Stimulated activated naive B cell treated with anti-CD40 and anti-IgM and Interleukin-4, amounts not matched to agents 10 μg/mL and 1 μg/mL and 100 μg/mL, for 72 hours (primary cell): ENCODE measurements at regions not wholly inside any gene's neighbourhood (a gene's known extent, or its start where the extent isn't known, plus 50 kb on each side); places are given as distances from the start of the nearest gene placed in this dataset.

Source experiments
- ATAC-seq, 2 donors: fragments of 150-1000 bp; cut with Tn5 transposase; replicated peaks; 2 replicates each; pipeline ENCODE4 v1.10.0; 2021; ENCODE audit warnings: moderate library complexity in 1 of 2
- DNase-seq: peaks from one replicate; pipeline ENCODE4 v3.0.0; 2021
- H3K27ac Mint-ChIP-seq: one replicate; pipeline ENCODE4 v1.8.0; 2022; ENCODE audit warnings: mild to moderate bottlenecking, mixed read lengths
- H3K27me3 Mint-ChIP-seq, 2 donors: one replicate each; pipeline ENCODE4 v1.8.0; 2022; ENCODE audit warnings: mixed read lengths in 2 of 2
- H3K36me3 Mint-ChIP-seq, 2 donors: one replicate each; pipeline ENCODE4 v1.8.0; 2022; ENCODE audit warnings: mixed read lengths in 2 of 2, mild to moderate bottlenecking in 1 of 2
- H3K4me1 Mint-ChIP-seq, 2 donors: one replicate each; pipeline ENCODE4 v1.8.0; 2022; ENCODE audit warnings: mixed read lengths in 2 of 2, mild to moderate bottlenecking in 1 of 2
- H3K4me3 Mint-ChIP-seq, 2 donors: one replicate each; pipeline ENCODE4 v1.8.0; 2022; ENCODE audit warnings: mild to moderate bottlenecking in 2 of 2, mixed read lengths in 2 of 2, moderate library complexity in 1 of 2
- H3K9me3 Mint-ChIP-seq, 2 donors: one replicate each; pipeline ENCODE4 v1.8.0; 2022; ENCODE audit warnings: mixed read lengths in 2 of 2, mild to moderate bottlenecking in 1 of 2

DNA sequence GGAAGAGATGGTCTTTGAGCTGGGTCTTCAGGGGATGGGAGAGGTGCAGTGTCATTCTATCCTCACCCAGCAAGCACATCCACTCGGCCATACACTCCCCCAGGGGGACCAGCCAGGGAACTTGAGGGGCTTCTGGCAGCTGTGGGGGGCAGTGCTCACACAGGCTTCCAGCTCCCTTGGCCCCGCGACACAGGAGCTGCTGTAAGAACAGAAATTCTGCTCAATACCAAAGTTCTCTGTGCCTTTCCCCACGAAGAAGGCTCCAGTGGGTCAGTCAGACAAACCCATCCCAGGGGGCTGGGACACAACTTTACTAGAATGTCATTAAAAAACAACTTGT is 289.1 kb upstream of the RTL1 start:
- Mint-ChIP-seq H3K36me3 (no peaks in the 10 kb centered on the region), H3K27me3 (no peaks in the 10 kb centered on the region), H3K9me3 (peaks cover 0 to 3% of the 10 kb centered on the region in 2 donors), H3K4me3 (no peak overlapping the region), H3K4me1 (no peaks in the 10 kb centered on the region), H3K27ac (no peak overlapping the region)
- DNase-seq = no peak
- ATAC-seq = no peak

DNA sequence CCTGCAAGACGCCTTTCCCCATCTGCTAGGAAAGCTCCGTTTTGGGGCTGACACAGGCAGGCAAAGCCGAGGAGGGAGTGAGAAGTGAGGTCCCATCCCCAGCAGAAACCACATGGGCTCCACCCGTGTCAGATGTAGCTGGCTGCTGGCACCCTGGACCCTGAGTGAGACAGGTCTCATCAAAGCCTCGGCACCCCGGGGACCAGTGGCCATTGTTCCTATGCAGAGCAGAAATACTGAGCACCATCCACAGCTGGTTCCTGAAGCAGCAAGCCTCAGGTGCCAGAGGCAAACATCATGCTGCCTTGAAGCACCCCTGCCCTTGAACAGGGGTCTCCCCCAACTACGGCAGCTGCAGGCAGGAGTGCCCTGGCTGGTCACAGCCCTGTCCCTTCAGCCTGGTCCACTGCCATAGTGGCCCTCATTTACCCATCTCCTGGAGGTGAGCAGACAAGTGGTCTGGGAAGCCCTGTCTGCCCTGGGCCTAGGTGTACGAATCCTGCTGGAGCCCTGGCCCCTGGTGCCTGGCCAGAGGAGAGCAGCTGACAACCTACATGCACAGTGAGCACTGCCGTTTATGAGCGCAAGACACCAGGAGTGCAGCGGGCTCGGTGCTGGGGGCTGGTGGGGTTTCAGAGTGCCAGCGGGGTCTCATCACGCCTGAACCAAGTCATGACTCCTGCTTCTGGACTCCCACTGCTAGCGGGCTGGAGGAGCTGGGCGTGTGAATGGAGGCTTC is 289.8 kb upstream of the RTL1 start:
- H3K9me3 Mint-ChIP-seq = peaks cover 0 to 3% of the 10 kb centered on the region in 2 donors
- no peaks in the 10 kb centered on the region for H3K36me3 Mint-ChIP-seq
- no peaks in the 10 kb centered on the region for H3K4me1 Mint-ChIP-seq
- no peaks in the 10 kb centered on the region for H3K27me3 Mint-ChIP-seq
- ATAC-seq = no peak
- no peak overlapping the region for H3K27ac Mint-ChIP-seq
- no peak overlapping the region for H3K4me3 Mint-ChIP-seq
- no peak for DNase-seq

DNA sequence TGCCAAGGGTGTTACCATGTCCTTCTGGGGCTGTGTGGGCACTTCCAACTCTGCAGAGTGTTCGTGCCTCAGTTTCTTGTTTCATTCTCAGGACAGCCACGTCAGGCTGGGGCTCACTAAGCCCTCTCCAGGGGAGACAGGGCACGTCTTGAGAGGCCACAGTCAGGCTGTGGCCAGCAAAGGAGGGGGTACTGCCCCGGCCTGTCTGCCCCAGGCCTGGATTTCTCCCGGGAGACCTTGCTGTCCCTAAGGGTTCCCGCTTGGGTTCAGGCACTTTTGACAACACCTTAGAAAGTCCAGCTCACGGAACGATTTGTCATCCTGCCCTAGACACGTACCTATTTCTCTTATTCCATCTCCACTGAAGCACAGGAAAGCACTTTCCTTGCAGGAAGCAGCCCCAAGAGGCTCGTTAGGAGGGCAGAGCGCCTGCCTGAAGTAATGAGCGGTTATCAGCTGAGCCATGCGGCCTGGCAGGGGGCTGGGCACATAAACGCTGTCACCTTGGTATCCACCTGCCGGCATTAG is 290.4 kb upstream of the RTL1 start:
- ATAC-seq = no peak
- peaks cover 0 to 3% of the 10 kb centered on the region in 2 donors for H3K9me3 Mint-ChIP-seq

GRCh38 chr14:101194373-101195308 is 291.1 kb upstream of the RTL1 start:
- DNase-seq (no peak), ATAC-seq (no peak)
- Mint-ChIP-seq H3K9me3 (peaks cover 0 to 3% of the 10 kb centered on the region in 2 donors), H3K27me3 (no peaks in the 10 kb centered on the region), H3K27ac (no peak overlapping the region), H3K36me3 (no peaks in the 10 kb centered on the region), H3K4me1 (no peaks in the 10 kb centered on the region), H3K4me3 (no peak overlapping the region)

More for the DNA sequence above, 290.4 kb upstream of the RTL1 start:
- Mint-ChIP-seq H3K4me3 (no peak overlapping the region), H3K36me3 (no peaks in the 10 kb centered on the region), H3K4me1 (no peaks in the 10 kb centered on the region), H3K27me3 (no peaks in the 10 kb centered on the region), H3K27ac (no peak overlapping the region)
- DNase-seq = no peak

- ATAC-seq = no peak
- Mint-ChIP-seq H3K27me3 (peaks cover 0 to 4% of the 10 kb centered on the region in 2 donors), H3K36me3 (no peaks in the 10 kb centered on the region), H3K9me3 (peaks cover 3 to 4% of the 10 kb centered on the region in 2 donors), H3K4me3 (no peak overlapping the region), H3K4me1 (peaks cover 0 to 3% of the 10 kb centered on the region in 2 donors), H3K27ac (no peak overlapping the region)
- no peak for DNase-seq
Measured at GRCh38 chr14:101195309-101195901, 291.9 kb upstream of the RTL1 start.

DNA sequence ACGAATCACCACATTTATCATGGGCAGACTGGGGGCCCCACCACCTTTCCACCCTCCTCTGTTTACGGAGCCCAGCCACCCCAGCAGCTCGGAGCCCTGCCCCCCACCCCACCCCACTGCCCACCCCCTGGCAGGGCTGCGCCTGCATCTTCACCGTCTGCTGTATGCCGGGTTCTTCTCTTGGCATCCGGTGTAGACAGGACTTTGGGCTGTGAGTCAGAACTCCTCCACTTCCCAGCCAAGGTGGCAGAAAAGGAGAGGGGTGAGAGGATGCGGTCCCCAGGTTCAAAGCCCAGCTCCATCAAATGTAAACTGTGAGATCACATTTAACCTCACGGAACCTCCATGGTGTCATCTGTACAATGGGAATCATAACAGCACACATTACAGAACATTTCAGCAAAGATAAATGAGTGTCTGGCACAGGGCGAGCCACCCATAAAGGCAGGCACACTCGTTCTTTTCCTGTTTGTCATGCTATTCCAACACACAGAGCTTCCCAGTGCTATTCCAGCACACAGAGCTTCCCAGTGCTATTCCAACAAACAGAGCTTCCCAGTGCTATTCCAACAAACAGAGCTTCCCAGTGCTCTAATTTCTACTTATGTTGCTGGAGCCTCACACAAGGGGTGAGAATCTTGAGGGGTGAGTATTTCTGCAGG is 292.7 kb upstream of the RTL1 start:
- peaks cover 3 to 4% of the 10 kb centered on the region in 2 donors for H3K9me3 Mint-ChIP-seq
- ATAC-seq (no peak), DNase-seq (no peak)
- peaks cover 0 to 3% of the 10 kb centered on the region in 2 donors for H3K4me1 Mint-ChIP-seq
- no peak overlapping the region for H3K4me3 Mint-ChIP-seq
- peaks cover 0 to 5% of the 10 kb centered on the region in 2 donors for H3K27me3 Mint-ChIP-seq
- no peaks in the 10 kb centered on the region for H3K36me3 Mint-ChIP-seq
- no peak overlapping the region for H3K27ac Mint-ChIP-seq

DNA sequence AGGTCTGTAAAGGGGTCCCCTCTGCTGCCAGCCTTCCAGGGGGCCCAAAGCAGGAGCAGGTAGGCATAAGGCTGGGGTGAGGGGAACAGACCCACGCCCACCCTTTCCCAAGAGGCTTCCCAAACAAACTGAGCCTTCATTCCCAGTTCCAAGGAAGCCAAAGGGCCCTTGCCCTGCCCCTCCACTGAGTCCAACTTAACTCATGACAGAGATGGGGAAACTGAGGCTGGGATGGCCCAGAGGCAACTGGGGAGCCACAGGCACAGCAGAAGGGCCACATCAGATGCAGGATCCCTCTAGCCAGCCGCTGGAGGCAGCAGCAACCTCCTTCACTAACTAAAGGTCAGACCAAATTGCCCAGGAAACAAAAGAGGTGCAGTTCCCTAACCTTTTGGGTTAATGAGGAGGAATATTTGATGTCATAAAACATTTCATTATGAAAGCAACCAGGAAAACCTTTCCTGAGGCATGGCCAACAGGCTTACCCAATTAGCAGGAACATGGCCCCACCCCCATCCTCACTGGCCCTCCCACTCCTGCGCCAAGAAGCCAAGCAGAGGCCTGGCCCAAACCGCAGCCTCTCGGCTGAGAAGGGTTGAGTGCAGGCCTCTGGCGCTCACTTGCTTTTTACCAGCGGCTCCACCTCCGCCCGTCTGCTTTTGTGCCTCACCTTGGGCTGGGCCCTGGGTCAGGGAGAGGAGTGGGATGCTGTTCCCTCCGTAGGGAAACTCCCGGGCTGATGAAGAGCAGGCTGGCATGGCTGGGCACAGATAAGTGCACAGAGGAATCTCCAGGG is 293.5 kb upstream of the RTL1 start:
- H3K36me3 Mint-ChIP-seq = no peaks in the 10 kb centered on the region
- ATAC-seq = no peak
- no peak for DNase-seq
- H3K27me3 Mint-ChIP-seq = peaks cover 0 to 5% of the 10 kb centered on the region in 2 donors
- peaks cover 3 to 4% of the 10 kb centered on the region in 2 donors for H3K9me3 Mint-ChIP-seq
- H3K4me3 Mint-ChIP-seq = no peak overlapping the region
- H3K27ac Mint-ChIP-seq = no peak overlapping the region
- peaks cover 0 to 3% of the 10 kb centered on the region in 2 donors for H3K4me1 Mint-ChIP-seq

GRCh38 chr14:101197595-101198397 is 294.3 kb upstream of the RTL1 start:
- no peak for DNase-seq
- Mint-ChIP-seq H3K36me3 (no peaks in the 10 kb centered on the region), H3K9me3 (peaks cover 3 to 4% of the 10 kb centered on the region in 2 donors), H3K4me1 (peaks cover 0 to 3% of the 10 kb centered on the region in 2 donors), H3K27ac (no peak overlapping the region), H3K4me3 (no peak overlapping the region), H3K27me3 (peaks cover 0 to 5% of the 10 kb centered on the region in 2 donors)
- ATAC-seq = no peak

DNA sequence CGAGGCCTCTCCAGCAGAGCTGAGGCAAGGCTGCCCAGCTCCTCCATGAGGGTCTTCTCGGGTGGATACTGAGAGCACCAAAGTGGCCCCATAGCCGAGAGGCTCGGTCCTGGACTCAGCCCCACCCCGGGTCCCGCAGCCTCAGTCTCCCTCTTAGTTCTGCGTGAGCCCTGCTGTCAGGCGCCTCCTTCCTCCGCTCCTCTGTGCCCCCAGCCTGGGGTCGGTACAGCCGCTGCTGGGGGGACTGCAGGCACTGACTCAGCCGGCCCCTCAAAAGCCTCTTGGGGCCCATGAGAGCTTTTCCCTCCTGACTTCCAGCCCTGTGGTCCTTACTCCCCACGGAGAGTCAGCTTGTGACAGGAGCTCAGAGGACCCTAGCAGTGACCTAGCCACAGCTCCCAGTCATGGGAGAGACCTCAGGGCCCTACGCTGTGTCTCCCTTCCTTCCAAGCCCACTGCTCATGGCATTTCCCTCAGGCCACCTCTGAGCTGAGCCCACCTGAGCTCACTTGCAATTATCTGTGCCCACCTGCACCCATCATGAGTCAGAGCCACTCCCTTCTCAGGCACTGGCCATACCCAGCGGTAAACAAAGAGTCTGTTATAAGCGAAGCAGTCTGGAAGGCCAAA is 295.0 kb upstream of the RTL1 start:
- no peak for ATAC-seq
- H3K27me3 Mint-ChIP-seq = peaks cover 0 to 5% of the 10 kb centered on the region in 2 donors
- no peak overlapping the region for H3K4me3 Mint-ChIP-seq
- peaks cover 0 to 3% of the 10 kb centered on the region in 2 donors for H3K4me1 Mint-ChIP-seq
- H3K36me3 Mint-ChIP-seq = peaks cover 2 to 4% of the 10 kb centered on the region in 2 donors
- H3K27ac Mint-ChIP-seq = no peak overlapping the region
- no peak for DNase-seq
- H3K9me3 Mint-ChIP-seq = peaks cover 10 to 11% of the 10 kb centered on the region in 2 donors

- H3K4me1 Mint-ChIP-seq = peaks cover 0 to 3% of the 10 kb centered on the region in 2 donors
- no peak overlapping the region for H3K4me3 Mint-ChIP-seq
- no peak for ATAC-seq
- H3K9me3 Mint-ChIP-seq = peaks cover 15 to 16% of the 10 kb centered on the region in 2 donors
- H3K36me3 Mint-ChIP-seq = peaks cover 2 to 5% of the 10 kb centered on the region in 2 donors
- no peak overlapping the region for H3K27ac Mint-ChIP-seq
- H3K27me3 Mint-ChIP-seq = peaks cover 0 to 5% of the 10 kb centered on the region in 2 donors
- no peak for DNase-seq
Measured at GRCh38 chr14:101199028-101199770, 295.7 kb upstream of the RTL1 start.

DNA sequence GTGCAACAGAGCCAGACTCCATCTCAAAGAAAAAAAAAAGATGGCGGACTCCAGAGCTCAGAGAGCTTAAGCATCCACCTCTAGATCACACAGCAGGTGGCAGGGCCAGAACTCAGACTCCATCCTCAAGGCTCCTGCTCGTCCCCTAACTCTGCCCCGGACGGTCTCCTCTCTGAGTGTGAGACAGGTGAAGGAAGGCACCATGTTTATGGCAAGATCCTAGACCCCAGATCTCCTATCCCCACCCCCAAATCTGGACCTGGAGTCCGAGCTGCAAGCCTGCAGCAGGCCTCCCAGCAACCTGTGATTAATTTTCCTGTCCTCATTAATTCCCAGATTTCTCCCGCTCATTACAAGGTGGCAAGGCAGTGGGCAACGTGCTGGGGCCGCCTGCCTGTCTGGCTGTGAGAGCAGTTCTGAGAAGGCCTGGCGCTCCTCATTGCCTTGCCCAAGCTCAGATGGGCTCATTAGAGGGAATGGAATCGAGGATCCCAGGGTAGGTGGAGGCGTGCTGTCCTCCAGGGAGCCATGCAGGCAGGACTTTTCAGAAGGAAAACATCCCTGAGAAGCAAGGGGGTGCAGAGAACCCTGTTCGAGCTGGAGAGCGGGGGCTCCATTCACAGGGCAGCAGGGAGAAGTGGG is 296.6 kb upstream of the RTL1 start:
- peaks cover 2 to 5% of the 10 kb centered on the region in 2 donors for H3K36me3 Mint-ChIP-seq
- H3K4me3 Mint-ChIP-seq = no peak overlapping the region
- H3K9me3 Mint-ChIP-seq = peaks cover 18 to 21% of the 10 kb centered on the region in 2 donors
- no peak for ATAC-seq
- DNase-seq = no peak
- H3K27ac Mint-ChIP-seq = no peak overlapping the region
- peaks cover 0 to 5% of the 10 kb centered on the region in 2 donors for H3K27me3 Mint-ChIP-seq
- H3K4me1 Mint-ChIP-seq = peaks cover 0 to 3% of the 10 kb centered on the region in 2 donors
